H1 (cell line): ENCODE measurements at regions not wholly inside any gene's neighbourhood (a gene's known extent, or its start where the extent isn't known, plus 50 kb on each side); places are given as distances from the start of the nearest gene placed in this dataset.

Experiments
- CTCF ChIA-PET: fragments of 300-600 bp; sonication (Branson Sonifier 250); formaldehyde crosslinking; loops from one replicate; lab custom pipeline; 2021; ENCODE audit not compliant: partially characterized antibody; lab: Charles Lee
- POLR2A ChIA-PET: fragments of 300-600 bp; sonication (Branson Sonifier 250); formaldehyde crosslinking; loops from one replicate; lab custom pipeline; 2021; ENCODE audit warnings: inconsistent platforms; ENCODE audit not compliant: partially characterized antibody; lab: Charles Lee
- DNase-seq, 2 experiments: peaks; one replicate each; pipeline versions ENCODE4 v3.0.0 to v3.0.0-alpha.2; 2010 to 2022; ENCODE audit warnings: low spot score in 2 of 2, low read depth in 1 of 2, mixed read lengths in 1 of 2
- FAIRE-seq: peaks from 2 replicates; lab custom pipeline; 2011; peaks lifted over from hg19 to GRCh38; lab: Jason Lieb, UNC
- H2AFZ ChIP-seq: 2 replicates; pipeline ENCODE4 v1.8.1; 2012; ENCODE audit warnings: low read length, inconsistent platforms
- H2AK5ac ChIP-seq: 2 replicates; pipeline ENCODE4 v1.6.1; 2013; ENCODE audit warnings: low read depth, low read length
- H2BK120ac ChIP-seq: replicated peaks from 2 replicates; pipeline ENCODE3; 2013; ENCODE audit warnings: low read depth, low read length, inconsistent platforms
- H2BK12ac ChIP-seq: 2 replicates; pipeline ENCODE4 v1.6.1; 2013; ENCODE audit warnings: low read depth, low read length
- H2BK15ac ChIP-seq: 2 replicates; pipeline ENCODE4 v1.6.1; 2013; ENCODE audit warnings: low read length
- H2BK20ac ChIP-seq: 2 replicates; pipeline ENCODE4 v1.6.1; 2013; ENCODE audit warnings: low read length
- H2BK5ac ChIP-seq: 2 replicates; pipeline ENCODE4 v1.6.1; 2013; ENCODE audit warnings: low read depth, low read length
- H3K14ac ChIP-seq: 2 replicates; pipeline ENCODE4 v1.6.1; 2013; ENCODE audit warnings: inconsistent platforms; ENCODE audit not compliant: insufficient read length
- H3K18ac ChIP-seq: 2 replicates; pipeline ENCODE4 v1.6.1; 2013; ENCODE audit warnings: low read length; ENCODE audit errors: extremely low read depth
- H3K23ac ChIP-seq: 2 replicates; pipeline ENCODE4 v1.6.1; 2013; ENCODE audit warnings: inconsistent platforms; ENCODE audit not compliant: insufficient read length
- H3K23me2 ChIP-seq: 2 replicates; pipeline ENCODE4 v1.6.1; 2013; ENCODE audit warnings: low read depth, low read length
- H3K27ac ChIP-seq: 2 replicates; pipeline ENCODE4 v1.6.1; 2011; ENCODE audit warnings: low read depth, low read length, inconsistent platforms
- H3K27me3 ChIP-seq, 4 experiments: replicated peaks in 1 of 4; 1 replicate in 1 of 4; 2 replicates in 3 of 4; pipeline versions ENCODE4 v1.6.1 to v1.8.1; 2011 to 2013; ENCODE audit warnings: low read length in 3 of 4, mild to moderate bottlenecking in 3 of 4, inconsistent platforms in 2 of 4, mixed read lengths in 2 of 4, moderate library complexity in 1 of 4; ENCODE audit not compliant: control insufficient read depth in 3 of 4, insufficient read depth in 3 of 4; ENCODE audit errors: extremely low read depth in 1 of 4
- H3K36me3 ChIP-seq, 4 experiments: 2 replicates each; pipeline versions ENCODE4 v1.6.1 to v1.8.1; 2011 to 2013; ENCODE audit warnings: mild to moderate bottlenecking in 4 of 4, low read length in 3 of 4, moderate library complexity in 2 of 4, control low read depth in 1 of 4, inconsistent platforms in 1 of 4; ENCODE audit not compliant: insufficient read depth in 4 of 4, control insufficient read depth in 2 of 4
- H3K4ac ChIP-seq: replicated peaks from 2 replicates; pipeline ENCODE3; 2013; ENCODE audit warnings: low read length, low read depth, mixed read lengths, inconsistent platforms; ENCODE audit not compliant: insufficient read length
- H3K4me1 ChIP-seq, 4 experiments: replicated peaks in 1 of 4; 1 replicate in 1 of 4; 2 replicates in 3 of 4; pipeline versions ENCODE4 v1.6.1 to v1.8.1; 2011 to 2013; ENCODE audit warnings: low read length in 3 of 4, inconsistent platforms in 2 of 4, mixed read lengths in 1 of 4; ENCODE audit not compliant: insufficient read depth in 4 of 4, control insufficient read depth in 3 of 4
- H3K4me2 ChIP-seq, 2 experiments: 2 replicates each; pipeline versions ENCODE4 v1.6.1 to v1.8.1; 2011 to 2013; ENCODE audit warnings: low read depth in 2 of 2, low read length in 2 of 2, control low read depth in 1 of 2, inconsistent platforms in 1 of 2, mild to moderate bottlenecking in 1 of 2; ENCODE audit not compliant: insufficient read depth in 1 of 2
- H3K4me3 ChIP-seq, 4 experiments: fragments of 200-600, 300-600 bp in 1 of 4; sonication (generic), shearing (Covaris generic), sonication (Bioruptor Twin) in 1 of 4; 2 replicates each; pipeline versions ENCODE4 v1.5.1 to v1.8.1; 2011 to 2016; ENCODE audit warnings: low read length in 4 of 4, low read depth in 3 of 4, control low read depth in 2 of 4, inconsistent platforms in 2 of 4, mild to moderate bottlenecking in 2 of 4, mixed read lengths in 1 of 4, moderate library complexity in 1 of 4; ENCODE audit not compliant: insufficient read depth in 2 of 4; ENCODE audit errors: extremely low read depth in 1 of 4
- H3K56ac ChIP-seq: replicated peaks from 2 replicates; pipeline ENCODE3; 2013; ENCODE audit warnings: low read depth, mild to moderate bottlenecking, mixed read lengths, low read length, inconsistent platforms; ENCODE audit not compliant: insufficient read length
- H3K79me1 ChIP-seq: 2 replicates; pipeline ENCODE4 v1.6.1; 2013; ENCODE audit warnings: low read depth, low read length, control low read depth
- H3K79me2 ChIP-seq, 2 experiments: 2 replicates each; pipeline versions ENCODE4 v1.6.1 to v1.8.1; 2012 to 2013; ENCODE audit warnings: low read length in 2 of 2, mild to moderate bottlenecking in 2 of 2, inconsistent platforms in 1 of 2; ENCODE audit not compliant: insufficient read depth in 2 of 2, control insufficient read depth in 1 of 2
- H3K9ac ChIP-seq, 4 experiments: replicated peaks in 1 of 4; 1 replicate in 1 of 4; 2 replicates in 3 of 4; pipeline versions ENCODE4 v1.6.1 to v1.8.1; 2011 to 2013; ENCODE audit warnings: low read depth in 3 of 4, low read length in 3 of 4, control low read depth in 2 of 4, mild to moderate bottlenecking in 2 of 4, moderate library complexity in 2 of 4, inconsistent platforms in 1 of 4; ENCODE audit errors: extremely low read depth in 1 of 4
- H3K9me3 ChIP-seq, 2 experiments: 2 replicates each; pipeline versions ENCODE4 v1.6.1 to v1.8.1; 2012 to 2013; ENCODE audit warnings: mild to moderate bottlenecking in 2 of 2, moderate library complexity in 2 of 2, control low read depth in 1 of 2, inconsistent platforms in 1 of 2, low read depth in 1 of 2, low read length in 1 of 2, mixed read lengths in 1 of 2; ENCODE audit not compliant: insufficient read depth in 2 of 2
- H4K20me1 ChIP-seq, 2 experiments: replicated peaks in 1 of 2; 2 replicates each; pipeline versions ENCODE3 to v1.8.1; 2011 to 2013; ENCODE audit warnings: inconsistent platforms in 2 of 2, low read length in 2 of 2, mild to moderate bottlenecking in 1 of 2; ENCODE audit not compliant: insufficient read depth in 2 of 2, control insufficient read depth in 1 of 2
- H4K5ac ChIP-seq: 2 replicates; pipeline ENCODE4 v1.6.1; 2013; ENCODE audit warnings: low read length, low read depth, mixed read lengths, inconsistent platforms; ENCODE audit not compliant: insufficient read length
- H4K8ac ChIP-seq: 2 replicates; pipeline ENCODE4 v1.8.0; 2013; ENCODE audit warnings: mild to moderate bottlenecking, moderate library complexity, low read length, inconsistent platforms; ENCODE audit not compliant: insufficient read depth; ENCODE audit errors: extremely low read depth
- H4K91ac ChIP-seq: replicated peaks from 2 replicates; pipeline ENCODE3; 2013; ENCODE audit warnings: low read length, mixed read lengths, inconsistent platforms; ENCODE audit not compliant: insufficient read length
- CTBP2 ChIP-seq: IDR thresholded peaks from 2 replicates; pipeline ENCODE4 v1.7.0; 2011; ENCODE audit warnings: borderline replicate concordance, mild to moderate bottlenecking, moderate library complexity, mixed read lengths, low read length; ENCODE audit not compliant: insufficient read depth, insufficient read length
- GTF2F1 ChIP-seq: IDR thresholded peaks from 2 replicates; pipeline ENCODE4 v1.6.1; 2012; ENCODE audit warnings: low read depth, low read length, improper control_type of control experiment, borderline replicate concordance
- RAD21 ChIP-seq, 2 experiments: IDR thresholded peaks in 1 of 2; conservative IDR thresholded peaks in 1 of 2; 2 replicates each; pipeline ENCODE4 v1.6.1; 2011; ENCODE audit warnings: low read depth in 2 of 2, low read length in 2 of 2, improper control_type of control experiment in 1 of 2, inconsistent platforms in 1 of 2, mild to moderate bottlenecking in 1 of 2, moderate library complexity in 1 of 2
- SP1 ChIP-seq: IDR thresholded peaks from 2 replicates; pipeline ENCODE4 v1.6.1; 2011; ENCODE audit warnings: low read depth, low read length
- YY1 ChIP-seq: IDR thresholded peaks from 2 replicates; pipeline ENCODE4 v1.6.1; 2011; ENCODE audit warnings: low read depth, mild to moderate bottlenecking, low read length
- WGBS, 2 experiments: shearing (Covaris generic) in 1 of 2; methylation state at CpG; one replicate each; pipeline versions ENCODE4 v1.1.6 to v1.1.7; 2013 to 2015; ENCODE audit warnings: low lambda C conversion rate in 2 of 2, mixed read lengths in 2 of 2, inconsistent platforms in 1 of 2, low coverage in 1 of 2, missing lambda C conversion rate in 1 of 2; ENCODE audit not compliant: insufficient replicate concordance in 2 of 2, insufficient coverage in 1 of 2, insufficient read length in 1 of 2; ENCODE audit errors: extremely low coverage in 1 of 2, missing lambda C conversion rate in 1 of 2; 5-methylcytosine and 5-hydroxymethylcytosine counted together

DNA sequence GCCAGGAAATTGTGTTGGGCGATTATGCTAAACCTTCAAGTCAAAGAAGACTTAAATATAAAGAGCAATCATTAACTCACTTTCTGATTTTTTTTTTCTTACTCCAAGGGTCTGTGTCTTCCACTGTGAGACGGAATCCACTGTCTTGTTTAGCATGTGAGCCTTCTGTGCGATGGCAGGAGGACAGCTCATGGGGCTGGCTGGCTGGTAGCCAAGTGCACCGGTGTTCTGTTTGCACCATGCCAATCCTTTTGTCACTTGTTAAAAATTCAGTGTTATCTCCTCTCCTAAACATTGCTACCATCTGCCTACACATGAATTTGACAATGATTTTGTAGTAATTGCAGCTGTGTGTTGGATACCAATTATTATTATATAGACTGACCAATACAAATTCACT lies 1056.3 kb upstream of the IGFBP7 start:
- Histone ChIP-seq H3K23ac (no peak overlapping the region), H4K91ac (no peak overlapping the region), H2AK5ac (no peak overlapping the region), H3K23me2 (no peaks in the 10 kb centered on the region), H3K18ac (no peak overlapping the region), H2BK12ac (no peak overlapping the region), H3K79me2 (no peaks in the 10 kb centered on the region), H3K4me2 (no peak overlapping the region), H3K4me3 (no peak overlapping the region), H3K36me3 (no peaks in the 10 kb centered on the region), H3K9ac (no peak overlapping the region), H3K4ac (no peak overlapping the region), H2BK120ac (no peak overlapping the region)
- FAIRE-seq: no peak
- CTCF ChIA-PET: interaction anchor here (1.7 kb wide), 1 partner anchor 34 kb away, joined by 3 read pairs; no protein-coding TSS in a partner anchor
- WGBS, 2 experiments: 97% methylated on average over 4 of the region's 4 CpGs; no CpG with 5 or more reads in 1 of the 2 experiments
- TF ChIP-seq CTBP2 (no peak), SP1 (no peak), RAD21 (IDR thresholded peaks at IDR 0.05 in 1 of 2, conservative IDR thresholded peaks at IDR 0.05 in 1 of 2; ENCODE audit: low read depth in 2 of 2, low read length in 2 of 2) (no peak), GTF2F1 (no peak), YY1 (no peak)
- TF ChIP-seq, all 59 proteins: peak for 0
- DNase-seq: no peak
- no peaks in the 10 kb centered on the region for H3K4me1 ChIP-seq
- no peaks in the 10 kb centered on the region for H3K27me3 ChIP-seq
- H3K9me3 ChIP-seq: no peaks in the 10 kb centered on the region
- no peak overlapping the region for H2BK5ac ChIP-seq
- H4K20me1 ChIP-seq: no peaks in the 10 kb centered on the region
- H2BK15ac ChIP-seq: no peak overlapping the region
- H4K5ac ChIP-seq: no peak overlapping the region
- H3K79me1 ChIP-seq: no peaks in the 10 kb centered on the region
- no peak overlapping the region for H2BK20ac ChIP-seq
- POLR2A ChIA-PET: no interaction called here
- H3K56ac ChIP-seq: no peak overlapping the region
- no peak overlapping the region for H4K8ac ChIP-seq
- H2AFZ ChIP-seq: no peak overlapping the region
- H3K14ac ChIP-seq: no peak overlapping the region
- no peak overlapping the region for H3K27ac ChIP-seq
